Cardiac muscle cell (in vitro differentiated cells and primary cell): ENCODE measurements at regions not wholly inside any gene's neighbourhood (a gene's known extent, or its start where the extent isn't known, plus 50 kb on each side); places are given as distances from the start of the nearest gene placed in this dataset.

Source experiments
- DNase-seq, 2 donors: peaks; one replicate each; pipeline versions ENCODE4 v3.0.0 to v3.0.0-alpha.2; 2010 to 2017; ENCODE audit warnings: low read depth in 1 of 2, low spot score in 1 of 2
- H3K27ac ChIP-seq: fragments of 200-600 bp; sonication (generic); 2 replicates; pipeline ENCODE4 v1.5.1; 2016
- H3K27me3 ChIP-seq: fragments of 200-600 bp; sonication (generic); 2 replicates; pipeline ENCODE4 v1.6.0; 2016; ENCODE audit warnings: control low read depth
- H3K36me3 ChIP-seq: fragments of 200-600 bp; sonication (generic); 2 replicates; pipeline ENCODE4 v1.5.1; 2016; ENCODE audit warnings: control low read depth
- H3K4me1 ChIP-seq: fragments of 200-600 bp; sonication (generic); 2 replicates; pipeline ENCODE4 v1.8.1; 2017; ENCODE audit warnings: low read depth, mild to moderate bottlenecking, mixed run types
- H3K4me3 ChIP-seq: fragments of 200-600 bp; sonication (generic); 2 replicates; pipeline ENCODE4 v1.5.1; 2016; ENCODE audit warnings: mild to moderate bottlenecking
- H3K9me3 ChIP-seq: fragments of 200-600 bp; sonication (generic); 2 replicates; pipeline ENCODE4 v1.5.1; 2017; ENCODE audit warnings: low read depth, mild to moderate bottlenecking, control low read depth
- TF ChIP-seq, protein P1 (sequence below): IDR thresholded peaks from 2 replicates; pipeline ENCODE4 v1.5.1; 2012; ENCODE audit warnings: low read depth, mild to moderate bottlenecking, low read length

DNA sequence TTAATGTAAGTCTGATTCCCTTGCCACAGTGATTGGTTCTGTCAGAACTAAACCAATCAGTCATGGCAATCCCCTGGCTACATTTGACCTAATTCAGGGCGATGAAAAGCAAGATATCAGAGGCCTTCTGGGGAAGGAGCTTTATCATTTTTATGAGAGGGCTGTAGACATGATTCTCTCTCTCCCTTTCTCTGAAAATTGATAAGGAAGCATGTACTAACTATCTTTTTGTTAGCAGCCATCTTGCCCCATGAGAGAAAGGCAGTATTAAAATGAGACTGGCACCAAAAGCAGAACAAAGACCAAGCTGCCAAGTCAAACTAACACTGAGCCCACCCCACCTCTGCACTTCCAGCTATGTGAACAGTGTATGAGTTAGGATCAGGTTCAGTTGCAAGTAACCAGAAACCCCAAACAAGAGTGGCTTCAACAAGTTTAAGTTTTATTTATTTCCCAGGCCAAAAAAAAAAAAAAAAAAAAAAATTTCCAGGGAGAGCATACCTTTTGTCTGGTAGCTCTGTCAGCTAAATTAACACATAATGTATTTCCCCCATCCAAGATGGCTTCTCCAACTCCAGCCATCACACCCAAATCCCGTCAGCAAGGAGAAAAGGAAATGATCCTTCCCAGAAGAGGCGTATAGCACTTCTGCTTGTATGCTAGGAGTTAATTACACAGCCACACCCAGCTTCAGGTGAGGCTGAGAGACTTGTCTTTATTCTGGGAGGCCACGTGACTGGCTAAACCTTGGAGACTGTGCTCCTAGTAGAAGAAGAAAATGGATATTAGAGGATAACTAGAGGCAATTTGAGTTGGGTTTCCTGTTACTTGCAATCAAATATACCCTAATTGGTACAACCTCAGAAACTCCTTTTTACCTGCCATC lies 105.8 kb upstream of the RALGPS2 start:
- Histone ChIP-seq H3K4me3 (no peak overlapping the region), H3K27ac (no peak overlapping the region), H3K4me1 (no peaks in the 10 kb centered on the region), H3K9me3 (no peaks in the 10 kb centered on the region), H3K27me3 (no peaks in the 10 kb centered on the region), H3K36me3 (no peaks in the 10 kb centered on the region)
- no peak for DNase-seq
- TF ChIP-seq, protein P1, sequence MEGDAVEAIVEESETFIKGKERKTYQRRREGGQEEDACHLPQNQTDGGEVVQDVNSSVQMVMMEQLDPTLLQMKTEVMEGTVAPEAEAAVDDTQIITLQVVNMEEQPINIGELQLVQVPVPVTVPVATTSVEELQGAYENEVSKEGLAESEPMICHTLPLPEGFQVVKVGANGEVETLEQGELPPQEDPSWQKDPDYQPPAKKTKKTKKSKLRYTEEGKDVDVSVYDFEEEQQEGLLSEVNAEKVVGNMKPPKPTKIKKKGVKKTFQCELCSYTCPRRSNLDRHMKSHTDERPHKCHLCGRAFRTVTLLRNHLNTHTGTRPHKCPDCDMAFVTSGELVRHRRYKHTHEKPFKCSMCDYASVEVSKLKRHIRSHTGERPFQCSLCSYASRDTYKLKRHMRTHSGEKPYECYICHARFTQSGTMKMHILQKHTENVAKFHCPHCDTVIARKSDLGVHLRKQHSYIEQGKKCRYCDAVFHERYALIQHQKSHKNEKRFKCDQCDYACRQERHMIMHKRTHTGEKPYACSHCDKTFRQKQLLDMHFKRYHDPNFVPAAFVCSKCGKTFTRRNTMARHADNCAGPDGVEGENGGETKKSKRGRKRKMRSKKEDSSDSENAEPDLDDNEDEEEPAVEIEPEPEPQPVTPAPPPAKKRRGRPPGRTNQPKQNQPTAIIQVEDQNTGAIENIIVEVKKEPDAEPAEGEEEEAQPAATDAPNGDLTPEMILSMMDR: no peak

DNA sequence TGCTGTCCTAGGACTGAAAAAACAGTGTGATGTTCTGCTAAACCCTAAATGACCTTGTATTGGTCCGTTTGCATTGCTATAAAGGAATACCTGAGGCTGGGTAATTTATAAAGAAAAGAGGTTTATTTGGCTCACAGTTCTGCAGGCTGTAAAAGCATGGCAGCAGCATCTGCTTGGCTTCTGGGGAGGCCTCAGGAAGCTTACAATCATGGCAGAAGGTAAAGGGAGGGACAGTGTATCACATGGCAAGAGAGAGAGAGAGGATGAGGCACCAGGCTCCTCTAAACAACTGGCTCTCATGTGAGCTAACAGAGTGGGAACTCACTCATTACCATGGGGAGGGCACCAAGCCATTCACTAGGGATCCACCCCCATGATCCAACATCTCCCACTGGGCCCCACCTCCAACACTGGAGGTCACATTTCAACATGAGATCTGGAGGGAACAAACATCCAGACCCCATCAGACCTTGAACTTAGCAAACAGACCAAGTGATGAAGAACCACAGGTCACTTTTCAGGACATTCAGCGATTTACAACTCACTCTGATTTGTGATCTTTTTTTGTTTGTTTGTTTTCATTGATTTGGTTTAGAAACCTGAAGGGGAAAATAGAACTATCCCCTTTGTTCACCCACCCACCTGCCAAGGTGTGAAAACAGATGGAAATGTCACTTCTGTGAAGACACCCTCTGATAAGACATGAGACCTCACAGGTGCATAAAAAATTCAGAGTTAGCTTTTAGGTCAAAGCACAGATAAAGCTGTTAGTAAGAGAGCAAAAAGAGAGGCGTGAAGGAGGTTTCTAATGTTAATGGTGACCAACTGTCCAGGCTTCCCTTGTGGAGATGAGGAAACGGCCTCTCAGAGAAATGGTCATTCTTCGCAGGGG lies 104.2 kb upstream of the RALGPS2 start:
- Histone ChIP-seq H3K27ac (no peak overlapping the region), H3K9me3 (no peaks in the 10 kb centered on the region), H3K4me3 (no peak overlapping the region), H3K36me3 (no peaks in the 10 kb centered on the region), H3K27me3 (no peaks in the 10 kb centered on the region), H3K4me1 (peaks cover 3% of the 10 kb centered on the region)
- TF ChIP-seq, protein P1: no peak
- DNase-seq: no peak

DNA sequence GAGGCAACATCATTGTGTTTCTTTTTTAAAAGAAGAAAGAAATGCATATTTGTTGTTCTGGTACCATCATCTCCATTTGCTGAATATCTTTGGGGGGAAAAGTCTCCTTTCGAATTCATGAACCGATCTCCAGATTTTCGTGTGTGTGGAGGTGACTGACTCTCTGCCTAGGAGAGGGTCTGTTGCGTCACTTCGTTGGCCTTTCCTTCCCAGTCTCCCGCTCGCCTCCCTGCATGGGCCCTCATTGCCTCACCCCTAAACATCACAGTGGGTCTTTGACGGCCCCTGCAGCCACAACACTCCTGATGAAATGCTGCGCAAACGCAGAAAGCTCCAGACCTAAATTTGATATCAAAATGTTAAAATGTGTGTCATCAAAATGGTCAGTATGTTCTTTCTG lies 103.2 kb upstream of the RALGPS2 start:
- DNase-seq: no peak
- no peaks in the 10 kb centered on the region for H3K9me3 ChIP-seq
- H3K27ac ChIP-seq: no peak overlapping the region
- TF ChIP-seq, protein P1: no peak
- no peak overlapping the region for H3K4me3 ChIP-seq
- H3K4me1 ChIP-seq: peaks cover 5% of the 10 kb centered on the region
- no peaks in the 10 kb centered on the region for H3K36me3 ChIP-seq
- H3K27me3 ChIP-seq: no peaks in the 10 kb centered on the region

DNA sequence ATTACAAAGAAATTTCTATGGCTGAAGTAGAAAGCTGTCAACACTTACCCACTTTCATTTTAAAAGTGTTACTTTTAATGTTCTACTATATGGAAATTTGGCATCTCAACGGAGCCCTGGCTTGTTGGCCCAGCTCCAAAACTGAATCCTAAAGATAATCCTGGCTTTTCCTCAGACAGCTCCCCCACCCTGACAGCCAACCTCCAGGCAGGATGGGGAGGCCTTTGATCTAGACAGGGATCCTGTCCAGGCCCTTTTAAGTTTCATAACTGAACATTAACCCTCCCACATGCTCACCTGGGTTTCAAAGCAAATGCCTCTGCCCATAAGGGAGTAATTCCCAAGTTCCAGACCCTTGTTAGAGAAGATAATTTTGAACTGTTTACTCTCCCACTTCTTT lies 99.3 kb upstream of the RALGPS2 start:
- no peaks in the 10 kb centered on the region for H3K9me3 ChIP-seq
- no peaks in the 10 kb centered on the region for H3K36me3 ChIP-seq
- TF ChIP-seq, protein P1: no peak
- peaks cover 5% of the 10 kb centered on the region for H3K4me1 ChIP-seq
- no peak overlapping the region for H3K27ac ChIP-seq
- H3K27me3 ChIP-seq: no peaks in the 10 kb centered on the region
- DNase-seq: peak; percentile 41 to 43
- H3K4me3 ChIP-seq: no peak overlapping the region

DNA sequence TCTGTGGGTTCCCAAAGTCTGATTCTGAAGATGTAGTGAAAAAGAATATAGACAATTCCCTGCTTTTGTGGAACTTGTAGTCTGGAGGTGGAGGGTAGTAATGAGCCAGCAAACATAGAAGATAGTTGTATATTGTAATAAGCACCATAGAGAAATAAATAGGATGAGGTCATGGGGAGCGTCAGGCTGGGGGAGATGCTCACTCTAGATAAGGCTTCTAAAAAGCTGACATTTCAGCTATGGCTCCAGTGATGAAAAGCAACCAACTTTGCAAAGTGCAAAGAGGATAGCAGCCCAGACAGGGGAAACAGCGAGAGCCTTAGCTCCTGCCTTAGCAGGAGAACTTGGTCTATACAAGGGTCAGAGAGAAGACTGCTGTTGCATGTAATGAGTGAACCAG lies 98.0 kb upstream of the RALGPS2 start:
- Histone ChIP-seq H3K27ac (no peak overlapping the region), H3K4me3 (no peak overlapping the region), H3K36me3 (no peaks in the 10 kb centered on the region), H3K4me1 (peaks cover 5% of the 10 kb centered on the region), H3K27me3 (no peaks in the 10 kb centered on the region), H3K9me3 (no peaks in the 10 kb centered on the region)
- TF ChIP-seq, protein P1: no peak
- no peak for DNase-seq
